ENCODE measurements at regions not wholly inside any gene's neighbourhood (a gene's known extent, or its start where the extent isn't known, plus 50 kb on each side); places are given as distances from the start of the nearest gene placed in this dataset.

- no peak for TF ChIP-seq SIN3A (IDR thresholded peaks at IDR 0.05; ENCODE audit: low read depth)
- no peak for TF ChIP-seq POLR2A (IDR thresholded peaks at IDR 0.05; ENCODE audit: borderline replicate concordance, extremely low read depth, insufficient read depth, insufficient read length)
- no peak for TF ChIP-seq EZH2 (IDR thresholded peaks at IDR 0.05)
- no peak for TF ChIP-seq CEBPB (IDR thresholded peaks at IDR 0.05; ENCODE audit: low read depth)
- TF ChIP-seq, protein P1, sequence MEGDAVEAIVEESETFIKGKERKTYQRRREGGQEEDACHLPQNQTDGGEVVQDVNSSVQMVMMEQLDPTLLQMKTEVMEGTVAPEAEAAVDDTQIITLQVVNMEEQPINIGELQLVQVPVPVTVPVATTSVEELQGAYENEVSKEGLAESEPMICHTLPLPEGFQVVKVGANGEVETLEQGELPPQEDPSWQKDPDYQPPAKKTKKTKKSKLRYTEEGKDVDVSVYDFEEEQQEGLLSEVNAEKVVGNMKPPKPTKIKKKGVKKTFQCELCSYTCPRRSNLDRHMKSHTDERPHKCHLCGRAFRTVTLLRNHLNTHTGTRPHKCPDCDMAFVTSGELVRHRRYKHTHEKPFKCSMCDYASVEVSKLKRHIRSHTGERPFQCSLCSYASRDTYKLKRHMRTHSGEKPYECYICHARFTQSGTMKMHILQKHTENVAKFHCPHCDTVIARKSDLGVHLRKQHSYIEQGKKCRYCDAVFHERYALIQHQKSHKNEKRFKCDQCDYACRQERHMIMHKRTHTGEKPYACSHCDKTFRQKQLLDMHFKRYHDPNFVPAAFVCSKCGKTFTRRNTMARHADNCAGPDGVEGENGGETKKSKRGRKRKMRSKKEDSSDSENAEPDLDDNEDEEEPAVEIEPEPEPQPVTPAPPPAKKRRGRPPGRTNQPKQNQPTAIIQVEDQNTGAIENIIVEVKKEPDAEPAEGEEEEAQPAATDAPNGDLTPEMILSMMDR (IDR thresholded peaks at IDR 0.05 in 2 of 3, conservative IDR thresholded peaks at IDR 0.05 in 1 of 3; ENCODE audit: borderline replicate concordance in 1 of 3, insufficient read depth in 1 of 3, low read depth in 2 of 3, low read length in 2 of 3), result no peak
- no peak for TF ChIP-seq SP1 (IDR thresholded peaks at IDR 0.05; ENCODE audit: low read depth)
- no peak for TF ChIP-seq RAD21 (IDR thresholded peaks at IDR 0.05; ENCODE audit: low read depth)
- TF ChIP-seq FOSL1 (IDR thresholded peaks at IDR 0.05; ENCODE audit: low read depth), result no peak
- TF ChIP-seq POLR2AphosphoS5 (IDR thresholded peaks at IDR 0.05; ENCODE audit: low read depth, low read length), result no peak
- TF ChIP-seq YY1 (IDR thresholded peaks at IDR 0.05; ENCODE audit: extremely low read depth, insufficient replicate concordance, low read depth, low read length), result peak; percentile 5
- TF ChIP-seq REST (IDR thresholded peaks at IDR 0.05; ENCODE audit: low read depth), result no peak
- no peak for TF ChIP-seq MAX (IDR thresholded peaks at IDR 0.05)
Observed at GRCh38 chr9:129556491-129557191, 64.3 kb downstream of the C9orf50 start.
